ENCODE measurements at regions not wholly inside any gene's neighbourhood (a gene's known extent, or its start where the extent isn't known, plus 50 kb on each side); places are given as distances from the start of the nearest gene placed in this dataset.

DNA sequence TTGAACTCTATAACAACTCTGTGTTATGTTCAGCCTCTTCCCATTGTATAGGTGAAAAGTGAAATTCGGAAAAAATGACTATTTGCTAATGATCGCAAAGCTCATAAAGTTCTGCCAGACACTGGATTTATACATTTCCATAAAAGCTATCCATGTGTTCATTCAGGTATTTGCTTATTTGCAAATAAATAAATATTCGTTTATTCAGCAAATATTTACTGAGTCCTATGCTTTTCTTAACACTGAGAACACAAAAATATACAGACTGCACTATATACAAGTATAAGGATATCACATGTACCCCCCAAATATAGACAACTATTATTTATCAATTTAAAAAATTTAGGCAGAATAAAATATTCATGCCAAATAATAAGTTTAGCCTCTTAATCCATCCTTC lies 63.2 kb upstream of the ATP8B1 start:
- DNase-seq = no peak

DNA sequence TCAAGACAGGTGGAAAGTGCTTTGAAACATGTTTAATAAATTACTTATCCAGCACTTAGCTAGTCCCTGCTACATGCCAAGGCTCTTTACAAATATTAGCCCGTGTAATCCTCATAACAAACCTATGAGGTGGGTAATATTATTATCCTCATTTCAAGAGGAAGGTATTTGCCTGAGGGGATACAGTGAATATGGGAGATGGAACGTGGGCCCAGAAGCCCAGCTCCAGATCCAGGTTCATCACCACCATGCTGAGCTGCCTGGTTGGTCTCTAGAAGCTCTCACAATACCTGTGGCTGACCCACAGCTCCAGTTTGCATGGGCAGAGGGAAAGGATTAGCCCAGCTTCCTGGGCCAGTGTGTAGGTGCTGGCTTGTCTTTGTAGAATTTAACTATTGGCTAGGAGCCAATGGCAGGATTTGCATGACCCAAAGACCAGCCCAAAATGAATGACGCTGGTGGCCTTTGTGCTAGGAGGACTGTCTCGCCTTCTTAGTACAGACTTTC lies 61.6 kb upstream of the ATP8B1 start:
- DNase-seq = no peak

GRCh38 chr18:57863706-57864105 lies 60.6 kb upstream of the ATP8B1 start:
- peak in 1 of 3 donors; percentile 9 for DNase-seq

DNA sequence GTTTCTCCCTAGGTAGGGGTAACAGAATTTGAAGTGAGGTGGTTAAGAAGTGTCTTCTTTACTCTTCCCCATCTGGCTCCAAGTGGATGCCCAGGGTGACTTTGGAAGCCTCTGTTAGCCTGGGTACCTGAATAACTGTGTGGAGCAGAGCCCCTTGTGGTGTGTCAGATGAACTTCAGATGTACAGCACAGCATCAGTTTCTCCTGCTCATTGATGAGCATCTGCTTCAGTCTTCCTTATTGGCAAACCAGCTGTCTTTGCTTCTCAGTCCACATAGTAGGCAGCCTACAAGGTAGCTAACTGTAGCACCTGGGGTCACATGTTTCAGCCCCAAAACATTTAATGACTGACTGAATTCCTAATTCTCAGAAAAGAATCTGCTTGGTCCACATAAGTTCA lies 56.2 kb upstream of the ATP8B1 start:
- peak; percentile 41 to 46 (median 43) for DNase-seq

DNA sequence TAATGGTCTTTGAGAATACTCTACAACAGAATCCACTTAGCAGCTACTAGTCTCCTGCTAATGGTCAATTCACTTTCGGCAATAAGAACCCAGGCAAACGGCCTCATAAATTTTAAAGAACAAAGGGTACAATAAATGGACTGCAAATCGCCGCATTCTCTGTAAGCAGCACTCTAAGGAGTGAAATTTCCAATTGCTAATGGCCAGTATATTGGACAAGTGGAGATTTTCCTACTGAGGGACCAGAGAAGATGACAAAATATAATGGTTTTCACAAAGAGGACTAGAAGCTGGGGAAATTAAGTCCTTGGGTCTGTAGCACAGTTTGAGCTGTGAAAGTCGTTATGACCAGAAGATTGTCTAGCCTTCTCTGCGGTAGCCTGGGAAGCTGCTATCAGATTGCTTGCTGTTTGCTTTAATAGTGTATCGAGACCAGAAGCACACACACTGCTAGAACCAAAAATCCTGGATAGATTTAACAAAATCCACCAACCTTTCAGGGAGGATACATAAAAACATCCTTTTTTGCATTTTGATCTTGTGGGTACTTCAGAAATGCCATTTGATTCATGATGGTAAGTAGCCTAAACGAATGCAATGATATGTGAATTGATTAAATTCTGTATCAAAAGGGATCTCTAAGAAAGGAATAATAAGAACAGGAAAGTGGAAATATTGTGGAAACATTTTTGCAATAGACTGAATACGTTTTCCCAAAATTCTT lies 53.6 kb upstream of the ATP8B1 start:
- DNase-seq = no peak

DNA sequence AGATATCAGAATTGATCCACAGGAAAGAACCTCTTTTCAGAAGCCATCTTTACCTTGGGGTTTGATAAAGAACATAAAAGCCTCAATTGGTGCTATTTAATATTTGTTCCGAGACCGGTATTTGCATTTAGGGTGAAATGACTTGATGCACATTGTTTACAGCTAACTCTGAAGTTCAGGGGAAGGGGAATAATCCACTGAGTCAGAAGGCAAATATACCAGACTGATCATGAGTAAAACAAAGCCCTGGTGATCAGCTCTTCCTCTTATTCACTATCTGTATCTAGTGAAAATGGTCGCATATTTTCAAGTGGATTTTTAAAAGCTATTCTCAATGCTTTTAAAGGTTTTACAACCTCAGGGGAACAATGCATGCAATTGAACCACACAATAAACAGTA lies 53.0 kb upstream of the ATP8B1 start:
- peak in 1 of 3 donors; percentile 7 for DNase-seq

DNA sequence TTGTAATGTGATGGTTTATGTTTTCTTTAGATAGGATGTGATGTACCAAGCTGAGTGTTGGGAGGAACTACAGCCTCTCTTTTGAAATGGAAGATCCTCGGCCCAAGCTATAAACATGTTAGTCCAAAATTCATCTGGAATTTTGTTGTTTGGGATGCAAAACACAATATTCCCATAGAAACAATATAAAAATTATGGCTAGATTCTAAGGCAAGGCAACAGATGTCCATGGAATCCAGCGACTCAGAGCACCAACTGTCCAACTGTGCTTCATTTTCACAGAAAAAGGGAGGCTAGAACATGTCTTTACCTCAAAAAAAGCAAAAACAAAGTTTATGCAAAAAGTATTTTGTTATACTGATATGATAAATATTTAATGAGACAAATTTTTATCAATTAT lies 52.4 kb upstream of the ATP8B1 start:
- no peak for DNase-seq

GRCh38 chr18:57854726-57855125 lies 51.6 kb upstream of the ATP8B1 start:
- DNase-seq = no peak

DNA sequence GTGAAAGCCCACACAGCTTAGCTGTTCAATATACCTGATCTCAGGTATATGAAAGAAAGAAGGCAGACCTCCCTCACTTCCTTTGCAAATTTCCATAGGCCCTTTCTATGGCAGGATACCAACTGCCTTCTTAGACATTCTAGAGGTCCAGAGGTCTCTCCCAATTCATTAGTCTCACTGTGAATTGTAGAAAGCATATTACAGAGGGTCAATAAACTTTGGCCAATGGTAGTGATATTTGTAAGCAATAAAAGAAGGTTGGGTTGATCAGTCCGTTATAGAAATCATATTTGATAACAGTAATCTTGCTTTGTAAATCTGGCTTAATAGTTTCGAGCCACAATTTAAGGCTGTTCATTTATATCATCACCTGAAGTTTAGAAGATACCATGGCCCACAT lies 50.7 kb upstream of the ATP8B1 start:
- no peak for DNase-seq

- no peak for DNase-seq
These were observed 50.0 kb upstream of the ATP8B1 start for GRCh38 chr18:57853133-57853532.

Measured in suppressor macrophage treated with lipopolysaccharide for 1 hour (primary cell).